ENCODE measurements at regions not wholly inside any gene's neighbourhood (a gene's known extent, or its start where the extent isn't known, plus 50 kb on each side); places are given as distances from the start of the nearest gene placed in this dataset.

DNA sequence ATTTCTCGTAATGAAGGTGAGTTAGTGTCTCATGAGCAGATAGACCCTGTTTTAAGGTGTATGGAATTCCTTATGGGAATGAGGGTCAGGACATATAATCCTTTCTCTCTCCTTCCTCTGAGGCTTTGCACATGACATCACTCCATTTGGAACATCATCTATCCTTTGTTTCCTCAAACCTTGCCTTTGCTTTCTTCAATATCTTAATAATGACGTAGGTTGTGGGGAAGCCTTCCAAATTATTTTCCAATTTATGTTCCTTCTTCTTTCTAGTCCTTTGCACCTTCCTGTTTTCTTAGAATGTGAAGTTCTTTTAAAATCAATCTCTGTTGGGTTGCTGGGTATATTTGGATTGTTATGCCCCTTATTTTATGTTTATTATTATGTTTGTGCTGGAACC lies 502.9 kb upstream of the STXBP6 start:
- no peak for DNase-seq
- Histone ChIP-seq H3K4me3 (no peak overlapping the region), H3K36me3 (no peaks in the 10 kb centered on the region), H3K27ac (replicated peaks) (no peak overlapping the region), H3K9me3 (replicated peaks) (no peaks in the 10 kb centered on the region), H3K4me1 (no peaks in the 10 kb centered on the region), H3K27me3 (ENCODE audit: low read depth) (no peaks in the 10 kb centered on the region)
- intact Hi-C loops (cut with micrococcal nuclease) = no loop called here
- no peak for TF ChIP-seq CTCF (IDR thresholded peaks at IDR 0.05; ENCODE audit: borderline replicate concordance)

DNA sequence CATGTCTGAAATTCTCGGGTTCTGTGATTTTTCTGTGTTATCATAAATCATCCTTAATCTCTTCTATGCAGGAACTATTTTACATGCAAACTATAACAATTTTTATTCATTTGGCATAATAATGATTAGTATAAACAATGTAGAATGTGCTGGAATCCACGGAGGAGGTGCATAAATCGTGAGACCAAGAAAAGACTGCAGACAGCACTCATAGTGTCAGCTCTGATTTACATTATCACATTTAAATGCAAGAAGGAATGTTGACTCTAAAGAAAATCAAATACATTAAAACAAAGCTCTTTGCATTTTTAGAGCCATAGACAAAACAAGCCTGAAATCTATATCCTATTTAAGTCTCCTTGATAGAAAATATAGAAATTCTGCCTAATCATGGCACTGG lies 501.7 kb upstream of the STXBP6 start:
- Histone ChIP-seq H3K9me3 (replicated peaks) (no peaks in the 10 kb centered on the region), H3K36me3 (no peaks in the 10 kb centered on the region), H3K4me3 (no peak overlapping the region), H3K4me1 (no peaks in the 10 kb centered on the region), H3K27me3 (ENCODE audit: low read depth) (no peaks in the 10 kb centered on the region), H3K27ac (replicated peaks) (no peak overlapping the region)
- intact Hi-C loops (cut with micrococcal nuclease) = no loop called here
- no peak for TF ChIP-seq CTCF (IDR thresholded peaks at IDR 0.05; ENCODE audit: borderline replicate concordance)
- DNase-seq = no peak

GRCh38 chr14:25546826-25547225 lies 496.9 kb upstream of the STXBP6 start:
- H3K36me3 ChIP-seq = no peaks in the 10 kb centered on the region
- no peak for DNase-seq
- H3K4me3 ChIP-seq = no peak overlapping the region
- H3K27me3 ChIP-seq (ENCODE audit: low read depth) = no peaks in the 10 kb centered on the region
- no peaks in the 10 kb centered on the region for H3K9me3 ChIP-seq (replicated peaks)
- intact Hi-C loops (cut with micrococcal nuclease) = no loop called here
- no peaks in the 10 kb centered on the region for H3K4me1 ChIP-seq
- no peak overlapping the region for H3K27ac ChIP-seq (replicated peaks)
- TF ChIP-seq CTCF (IDR thresholded peaks at IDR 0.05; ENCODE audit: borderline replicate concordance) = no peak

DNA sequence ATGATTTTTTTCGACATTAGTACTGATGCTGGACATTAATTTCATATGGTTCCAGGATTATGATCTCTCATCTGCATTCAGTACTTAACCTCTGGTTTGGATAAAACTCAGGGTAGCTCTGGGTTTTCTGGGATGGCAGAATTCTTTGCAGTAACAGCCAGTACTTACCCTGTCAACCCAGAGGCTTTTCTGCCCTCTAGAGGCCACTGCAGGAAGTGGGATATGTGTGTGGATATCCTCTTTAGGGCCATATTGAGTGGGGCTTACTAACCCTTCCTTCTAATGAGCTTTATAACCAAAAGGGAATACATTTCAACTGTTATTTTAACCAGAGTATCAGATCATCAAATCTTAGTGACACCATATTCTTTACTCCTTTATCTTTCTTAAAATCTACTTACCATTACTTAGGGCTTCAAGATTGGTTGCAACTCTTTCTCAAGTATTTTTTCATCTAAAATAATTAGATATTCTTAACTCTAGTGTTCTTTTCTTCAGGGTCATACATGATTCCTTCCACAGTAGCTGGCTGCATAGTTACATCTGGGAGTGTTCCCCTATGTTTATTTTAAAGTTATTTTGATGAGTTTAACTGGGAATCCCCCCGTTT lies 488.0 kb upstream of the STXBP6 start:
- DNase-seq = no peak
- no peaks in the 10 kb centered on the region for H3K9me3 ChIP-seq (replicated peaks)
- H3K27me3 ChIP-seq (ENCODE audit: low read depth) = no peaks in the 10 kb centered on the region
- H3K27ac ChIP-seq (replicated peaks) = no peak overlapping the region
- no peaks in the 10 kb centered on the region for H3K4me1 ChIP-seq
- H3K4me3 ChIP-seq = no peak overlapping the region
- H3K36me3 ChIP-seq = no peaks in the 10 kb centered on the region
- intact Hi-C loops (cut with micrococcal nuclease) = no loop called here
- TF ChIP-seq CTCF (IDR thresholded peaks at IDR 0.05; ENCODE audit: borderline replicate concordance) = peak; percentile 42

DNA sequence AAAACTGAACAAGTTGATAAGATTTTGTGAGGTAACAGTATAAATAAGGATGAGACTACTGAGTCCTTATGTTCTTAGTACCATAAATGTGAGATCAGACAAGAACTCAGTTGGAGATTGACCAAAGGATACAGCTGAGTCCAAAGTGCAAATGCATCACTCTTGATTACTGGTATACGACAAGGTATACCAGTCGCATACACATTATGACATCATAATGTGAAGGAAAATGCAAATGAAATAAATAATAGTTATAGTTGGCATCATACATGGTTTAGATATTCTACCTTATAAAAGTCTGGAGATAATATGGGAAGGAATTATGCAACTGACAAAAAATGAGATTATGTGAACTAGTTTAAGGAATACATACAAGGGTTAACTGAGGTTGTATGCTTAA lies 476.3 kb upstream of the STXBP6 start:
- no peak overlapping the region for H3K4me3 ChIP-seq
- H3K27me3 ChIP-seq (ENCODE audit: low read depth) = no peaks in the 10 kb centered on the region
- TF ChIP-seq CTCF (IDR thresholded peaks at IDR 0.05; ENCODE audit: borderline replicate concordance) = no peak
- intact Hi-C loops (cut with micrococcal nuclease) = no loop called here
- no peak for DNase-seq
- no peak overlapping the region for H3K27ac ChIP-seq (replicated peaks)
- H3K9me3 ChIP-seq (replicated peaks) = no peaks in the 10 kb centered on the region
- H3K36me3 ChIP-seq = no peaks in the 10 kb centered on the region
- H3K4me1 ChIP-seq = no peaks in the 10 kb centered on the region
